HG03280 (cell line): ENCODE measurements at regions not wholly inside any gene's neighbourhood (a gene's known extent, or its start where the extent isn't known, plus 50 kb on each side); places are given as distances from the start of the nearest gene placed in this dataset.

Source experiments
- ATAC-seq: cut with Tn5 transposase; IDR thresholded peaks from one replicate; pipeline ENCODE4 v1.9.1; 2021; ENCODE audit warnings: mild to moderate bottlenecking, moderate library complexity; ENCODE audit not compliant: unreplicated experiment

DNA sequence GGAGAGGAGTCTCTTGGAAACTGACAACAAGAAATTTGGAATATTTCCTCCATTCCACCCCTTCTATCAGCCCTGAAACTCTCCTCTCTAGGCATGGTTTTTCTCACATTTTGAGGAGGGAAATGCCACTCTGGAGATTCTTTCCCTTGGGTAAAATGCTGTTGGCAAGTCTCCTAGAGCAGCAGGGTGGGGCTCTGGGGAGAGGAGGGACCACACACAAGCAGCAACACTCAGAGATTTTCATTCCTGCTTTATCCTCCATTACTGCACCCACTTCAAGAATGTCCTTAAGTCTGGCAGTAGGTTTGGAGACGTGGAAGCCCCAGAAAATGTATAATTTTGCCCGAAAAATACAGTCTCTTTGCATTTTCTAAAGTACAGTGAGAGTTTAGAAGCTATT is 130.8 kb upstream of the FLRT2 start:
- no peak for ATAC-seq

DNA sequence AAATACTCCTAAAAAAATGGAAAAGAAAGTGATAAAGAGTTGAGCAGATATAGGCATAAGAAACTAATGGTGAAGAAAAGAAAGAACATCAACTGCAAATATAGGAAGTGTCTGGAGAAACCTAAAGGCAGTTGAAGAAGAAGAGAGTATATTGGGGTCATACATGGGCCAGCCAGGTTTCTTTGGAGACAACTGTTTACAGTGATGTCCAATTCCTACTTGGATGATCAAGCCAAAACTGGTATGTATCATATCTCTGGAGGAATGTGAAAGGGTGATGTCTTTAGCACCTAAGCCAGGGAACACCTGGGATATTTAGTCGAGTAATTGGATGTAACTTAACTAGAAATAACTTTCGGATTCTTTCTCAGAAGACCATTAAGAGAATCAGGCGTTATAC is 129.3 kb upstream of the FLRT2 start:
- ATAC-seq, result no peak

DNA sequence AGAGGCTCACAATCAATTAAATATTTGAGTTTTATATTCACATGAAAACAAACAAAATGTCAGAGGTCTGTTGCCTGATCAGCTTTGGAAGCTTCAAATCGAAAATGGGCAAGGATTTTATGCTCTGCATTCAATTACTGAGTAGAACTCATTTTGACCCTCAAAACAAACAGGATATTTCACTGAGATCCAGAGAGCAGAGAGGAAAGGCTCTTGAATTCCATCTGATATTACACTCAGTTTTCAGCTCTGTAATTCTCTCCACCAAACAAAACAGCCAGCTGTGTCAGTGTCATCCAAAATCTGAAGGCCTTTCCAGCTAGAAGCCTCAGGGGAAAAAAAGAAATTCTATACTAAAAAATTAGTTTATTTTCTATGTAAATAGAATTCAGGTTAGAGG is 128.6 kb upstream of the FLRT2 start:
- ATAC-seq, result no peak

DNA sequence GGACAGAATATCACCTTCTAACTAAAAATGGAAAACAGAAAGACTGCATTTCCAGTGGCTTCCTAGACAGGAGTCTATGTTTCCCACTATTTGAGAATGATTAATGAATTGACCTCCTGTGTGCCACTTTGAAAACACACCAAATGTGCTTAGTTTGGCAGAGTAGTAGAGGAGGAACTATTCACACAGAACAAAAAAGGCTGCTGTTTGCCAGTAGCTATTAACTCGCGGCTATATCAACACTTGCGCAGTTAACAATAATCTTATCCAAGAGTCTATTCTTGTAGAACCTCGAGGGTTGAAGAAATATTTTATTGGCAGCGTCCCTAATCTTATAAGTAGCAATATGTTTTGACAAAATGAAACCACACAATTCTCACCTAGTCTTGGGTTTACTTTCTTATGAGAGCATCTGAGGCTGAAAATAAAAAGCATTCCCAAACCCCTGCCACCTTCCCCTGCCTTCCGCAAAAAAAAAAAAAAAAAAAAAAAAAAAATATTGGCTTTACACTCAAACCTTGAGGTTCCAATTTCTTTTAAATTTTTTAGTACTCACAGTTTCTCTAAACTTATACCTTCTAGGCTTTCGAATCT is 127.3 kb upstream of the FLRT2 start:
- ATAC-seq, result no peak

GRCh38 chr14:85409481-85410210 is 120.3 kb upstream of the FLRT2 start:
- ATAC-seq, result no peak

- ATAC-seq, result no peak
Observed at GRCh38 chr14:85412756-85413155, 117.2 kb upstream of the FLRT2 start.

- no peak for ATAC-seq
Observed at GRCh38 chr14:85413836-85414526, 116.0 kb upstream of the FLRT2 start.

DNA sequence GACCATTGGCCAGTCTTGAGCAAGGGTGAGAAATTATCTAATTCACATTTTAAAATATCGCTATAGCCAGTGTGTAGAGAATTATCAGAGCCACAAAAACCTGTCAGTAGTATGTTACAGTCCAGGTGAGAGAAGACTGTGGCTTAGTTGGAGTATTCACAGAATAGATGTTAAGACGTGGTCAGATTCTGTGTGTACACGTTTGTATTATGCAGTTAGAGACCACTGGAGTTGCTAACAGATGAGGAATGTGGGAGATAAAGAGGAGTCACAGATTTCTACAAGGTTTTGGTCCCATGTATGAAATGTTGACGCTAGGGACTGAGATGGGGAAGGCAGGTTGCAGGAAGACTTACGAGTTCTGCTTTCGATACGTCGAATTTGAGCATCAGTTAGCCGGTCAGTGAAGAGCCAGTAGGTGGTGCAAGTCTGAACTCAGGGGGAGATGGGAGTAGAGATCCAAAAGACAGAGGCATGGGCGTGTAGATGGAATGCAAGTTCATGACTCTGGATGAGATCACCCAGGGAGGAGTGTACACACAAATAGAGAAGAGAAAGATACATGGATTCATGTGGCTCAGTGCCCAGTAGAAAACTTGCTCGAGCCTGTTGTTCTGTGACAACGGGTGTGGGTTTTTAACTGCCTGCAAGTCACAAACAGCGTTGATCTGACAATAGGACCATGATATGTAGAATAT is 114.8 kb upstream of the FLRT2 start:
- no peak for ATAC-seq

DNA sequence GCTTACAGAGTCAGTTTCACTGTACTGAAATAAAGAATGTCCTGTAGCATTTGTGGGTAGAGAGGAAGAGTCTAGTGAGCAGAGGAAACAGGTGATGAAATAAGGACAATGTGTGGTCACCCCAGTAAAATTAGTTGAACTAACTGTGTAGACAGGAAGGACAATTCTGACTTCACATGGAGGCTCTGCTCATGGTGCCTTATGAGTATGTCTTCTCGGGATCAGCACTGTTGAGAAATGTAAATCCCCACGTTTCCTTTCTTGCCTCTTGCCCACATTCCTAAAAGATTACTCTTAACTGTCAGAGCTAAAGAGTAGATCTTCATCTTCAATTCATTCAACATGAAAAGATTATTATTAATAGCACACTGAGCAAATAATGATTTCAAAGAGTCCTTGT is 113.2 kb upstream of the FLRT2 start:
- no peak for ATAC-seq

- no peak for ATAC-seq
Observed at GRCh38 chr14:85417396-85417795, 112.5 kb upstream of the FLRT2 start.

GRCh38 chr14:85418721-85419120 is 111.2 kb upstream of the FLRT2 start:
- ATAC-seq, result no peak

DNA sequence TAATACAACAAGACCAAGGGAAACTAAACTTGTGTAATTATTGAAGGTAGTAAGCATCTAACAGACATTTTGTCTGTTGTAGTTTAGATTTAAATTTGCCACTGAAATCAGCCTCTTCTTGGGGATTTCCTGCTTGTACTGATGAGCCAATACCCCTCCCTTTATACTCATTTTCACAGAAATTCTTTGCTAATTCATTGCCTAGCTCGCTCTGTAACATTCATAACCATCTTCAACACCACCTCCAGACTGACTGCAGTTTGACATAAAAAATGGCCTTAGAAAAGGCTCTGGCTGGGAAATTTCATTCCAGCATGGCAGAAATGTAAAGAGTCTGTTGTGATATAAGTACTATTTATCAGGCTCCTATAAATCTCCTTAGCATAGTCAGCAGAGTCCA is 109.7 kb upstream of the FLRT2 start:
- ATAC-seq, result no peak

DNA sequence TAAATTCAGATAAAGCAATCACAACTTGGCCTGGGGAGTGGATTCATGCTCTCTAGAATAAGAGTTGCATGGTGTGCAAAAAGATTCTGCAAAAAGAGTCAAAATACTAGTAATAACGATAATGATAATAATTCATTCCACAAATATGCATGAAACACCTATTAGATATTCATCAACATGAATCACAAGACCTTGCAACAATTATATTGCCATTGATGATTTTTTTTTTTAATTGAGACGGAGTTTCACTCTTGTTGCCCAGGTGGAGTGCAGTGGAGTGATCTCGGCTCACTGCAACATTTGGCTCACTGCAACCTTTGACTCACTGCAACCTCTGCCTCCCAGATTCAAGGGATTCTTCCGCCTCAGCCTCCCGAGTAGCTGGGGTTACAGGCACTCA is 109.2 kb upstream of the FLRT2 start:
- no peak for ATAC-seq

- no peak for ATAC-seq
Observed at GRCh38 chr14:85421186-85421877, 108.6 kb upstream of the FLRT2 start.

DNA sequence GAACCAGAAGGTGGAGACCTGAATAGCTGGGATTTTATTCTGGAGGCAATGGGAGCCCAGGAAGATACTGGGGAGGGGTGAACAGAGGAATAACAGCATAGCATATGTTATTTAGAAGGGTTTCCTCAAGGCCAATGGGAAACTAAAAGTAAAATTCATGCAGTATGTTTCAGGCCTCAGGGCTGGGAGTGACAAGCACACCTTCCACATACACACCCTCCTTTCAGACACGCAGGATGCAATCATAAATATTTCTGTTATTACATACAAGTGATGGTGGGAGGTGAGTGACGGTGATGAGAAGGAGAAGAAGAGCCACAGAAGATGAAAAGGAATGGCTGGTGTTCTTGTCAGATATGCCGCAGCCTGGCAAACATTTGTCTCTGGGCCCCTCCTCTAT is 106.1 kb upstream of the FLRT2 start:
- no peak for ATAC-seq

GRCh38 chr14:85425507-85425906 is 104.4 kb upstream of the FLRT2 start:
- no peak for ATAC-seq

DNA sequence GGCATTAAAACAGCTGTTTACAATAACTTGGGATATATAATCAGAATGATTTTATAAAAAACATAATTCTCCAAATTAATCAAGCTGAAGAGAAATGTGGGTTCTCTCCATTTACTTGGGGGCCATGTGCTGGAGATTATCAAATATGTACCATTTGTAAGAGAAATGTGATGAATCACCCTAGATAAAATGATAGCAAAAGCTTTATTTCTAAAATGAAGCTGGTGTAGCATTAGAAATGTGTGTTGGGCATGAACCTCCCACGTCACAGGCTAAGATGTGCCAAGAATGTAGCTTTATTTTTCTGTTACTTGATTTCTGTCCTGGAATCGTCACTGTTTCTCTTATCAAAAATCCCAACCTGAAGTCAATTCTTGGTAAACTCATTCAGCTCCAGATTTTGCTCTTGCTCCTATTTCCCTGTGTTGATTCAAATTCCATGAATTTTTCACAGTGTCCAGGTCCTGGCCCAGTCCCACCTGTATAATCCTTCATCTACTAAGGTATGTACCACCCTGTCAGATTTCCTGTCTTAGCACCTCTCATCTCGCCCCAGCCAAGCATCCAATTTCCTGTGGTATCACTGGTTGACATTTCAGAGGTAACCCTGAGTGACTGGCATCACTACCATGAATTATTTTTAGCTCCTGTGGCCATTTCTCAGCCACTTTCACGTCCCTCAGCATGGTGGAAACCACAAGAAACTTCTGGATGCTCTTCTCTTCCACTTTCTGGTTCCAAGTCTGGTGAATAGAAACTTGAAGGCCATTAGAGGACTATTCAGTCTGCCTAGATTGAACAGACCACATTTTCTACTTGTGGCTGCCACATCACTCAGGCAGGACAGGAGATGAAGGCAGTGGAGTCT is 103.6 kb upstream of the FLRT2 start:
- ATAC-seq, result no peak

- no peak for ATAC-seq
Observed at GRCh38 chr14:85428926-85429325, 101.0 kb upstream of the FLRT2 start.

DNA sequence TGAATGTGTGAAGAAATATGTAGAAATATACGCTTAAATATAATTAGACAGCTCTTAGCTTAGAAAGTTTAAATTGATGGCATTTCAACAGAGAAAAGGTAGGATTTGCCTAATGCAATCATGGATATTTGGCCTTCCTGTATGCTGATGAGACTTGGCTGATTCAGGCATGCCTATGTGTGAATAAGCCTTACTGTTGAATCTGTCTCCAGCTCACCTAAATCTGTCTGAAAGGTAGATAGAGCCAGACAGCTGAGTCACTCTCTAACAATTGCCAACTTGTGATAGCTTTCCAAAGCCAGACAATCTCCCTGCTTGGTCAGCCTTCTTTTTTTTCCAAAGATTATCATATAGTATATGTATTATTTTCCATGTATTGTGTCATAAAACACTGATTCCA is 92.8 kb upstream of the FLRT2 start:
- no peak for ATAC-seq

DNA sequence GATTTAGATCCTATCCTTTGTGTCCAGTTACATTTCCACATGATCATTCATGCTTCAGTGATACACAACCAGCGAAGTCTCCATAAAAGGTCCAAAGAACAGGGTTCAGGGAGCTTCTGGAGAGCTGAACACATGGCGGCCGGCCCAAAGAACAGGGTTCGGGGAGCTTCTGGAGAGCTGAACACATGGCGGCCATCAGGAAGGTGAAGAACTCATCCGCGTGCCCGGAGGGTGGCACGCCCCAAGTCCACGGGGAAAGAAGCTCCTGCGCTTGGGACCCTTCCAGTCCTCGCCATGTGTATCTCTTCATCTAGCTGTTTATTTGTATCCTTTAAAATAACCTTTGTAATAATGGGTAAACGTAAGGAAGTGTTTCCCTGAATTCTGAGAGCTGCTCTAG is 91.9 kb upstream of the FLRT2 start:
- ATAC-seq, result no peak
